ENCODE measurements at regions not wholly inside any gene's neighbourhood (a gene's known extent, or its start where the extent isn't known, plus 50 kb on each side); places are given as distances from the start of the nearest gene placed in this dataset.
A peak's percentile ranks its signal among the peaks of the same experiment; 100 is the strongest.

DNA sequence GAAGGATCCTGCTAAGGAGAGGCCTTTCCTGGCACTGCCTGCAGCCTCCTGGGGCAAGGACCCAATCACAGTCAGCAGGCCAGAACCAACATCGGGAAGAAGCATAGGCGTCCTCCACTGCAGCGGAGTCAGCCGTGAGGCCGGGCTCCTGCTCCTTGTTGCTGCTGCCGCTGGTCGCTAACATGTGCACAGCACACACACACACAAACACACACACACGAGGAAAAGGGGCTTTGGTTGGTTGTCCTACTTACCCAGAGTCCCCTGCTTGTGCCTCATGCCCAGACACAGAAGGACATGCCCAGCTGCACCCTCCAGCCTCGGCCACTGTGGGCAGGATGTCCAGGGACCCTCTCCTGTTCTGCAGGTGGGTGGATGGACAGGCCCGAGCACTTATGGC is 209.4 kb downstream of the GLI2 start:
- no peak overlapping the region for H2AFZ ChIP-seq (ENCODE audit: low read depth, low read length)
- no peaks in the 10 kb centered on the region for H3K27me3 ChIP-seq (ENCODE audit: insufficient read depth, low read length)
- H3K4me1 ChIP-seq (ENCODE audit: insufficient read depth, low read length), result peaks cover 43% of the 10 kb centered on the region
- H3K4me1 Mint-ChIP-seq (ENCODE audit: low read depth, unreplicated experiment), result peaks cover 53% of the 10 kb centered on the region
- TF ChIP-seq EZH2 (IDR thresholded peaks at IDR 0.05; ENCODE audit: insufficient read depth, low read length) (no peak), CTCF (IDR thresholded peaks at IDR 0.05; ENCODE audit: insufficient read depth, low read depth, low read length) (no peak)
- no peak overlapping the region for H3K27ac Mint-ChIP-seq (ENCODE audit: unreplicated experiment)
- no peaks in the 10 kb centered on the region for H3K9me3 ChIP-seq (ENCODE audit: insufficient read depth, low read depth, low read length)
- H3K9me3 Mint-ChIP-seq (ENCODE audit: unreplicated experiment), result no peaks in the 10 kb centered on the region
- H3K79me2 ChIP-seq (ENCODE audit: insufficient read depth, low read length), result peaks cover 84% of the 10 kb centered on the region
- no peak overlapping the region for H3K9ac ChIP-seq (ENCODE audit: low read length)
- H4K20me1 ChIP-seq (ENCODE audit: insufficient read depth, low read length), result peaks cover 31% of the 10 kb centered on the region
- no peaks in the 10 kb centered on the region for H3K27me3 Mint-ChIP-seq (ENCODE audit: low read depth, unreplicated experiment)
- DNase-seq (ENCODE audit: low read depth) (no peak), FAIRE-seq (no peak)
- H3K4me3 ChIP-seq (ENCODE audit: insufficient read depth, low read depth, low read length), result no peak overlapping the region
- H3K4me3 Mint-ChIP-seq (ENCODE audit: unreplicated experiment), result no peak overlapping the region
- H3K27ac ChIP-seq (ENCODE audit: low read depth, low read length), result no peak overlapping the region
- H3K36me3 ChIP-seq (ENCODE audit: insufficient read depth, low read length), result no peaks in the 10 kb centered on the region
- H3K4me2 ChIP-seq (ENCODE audit: low read length), result no peak overlapping the region
- peaks cover 24% of the 10 kb centered on the region for H3K36me3 Mint-ChIP-seq (ENCODE audit: low read depth, unreplicated experiment)

DNA sequence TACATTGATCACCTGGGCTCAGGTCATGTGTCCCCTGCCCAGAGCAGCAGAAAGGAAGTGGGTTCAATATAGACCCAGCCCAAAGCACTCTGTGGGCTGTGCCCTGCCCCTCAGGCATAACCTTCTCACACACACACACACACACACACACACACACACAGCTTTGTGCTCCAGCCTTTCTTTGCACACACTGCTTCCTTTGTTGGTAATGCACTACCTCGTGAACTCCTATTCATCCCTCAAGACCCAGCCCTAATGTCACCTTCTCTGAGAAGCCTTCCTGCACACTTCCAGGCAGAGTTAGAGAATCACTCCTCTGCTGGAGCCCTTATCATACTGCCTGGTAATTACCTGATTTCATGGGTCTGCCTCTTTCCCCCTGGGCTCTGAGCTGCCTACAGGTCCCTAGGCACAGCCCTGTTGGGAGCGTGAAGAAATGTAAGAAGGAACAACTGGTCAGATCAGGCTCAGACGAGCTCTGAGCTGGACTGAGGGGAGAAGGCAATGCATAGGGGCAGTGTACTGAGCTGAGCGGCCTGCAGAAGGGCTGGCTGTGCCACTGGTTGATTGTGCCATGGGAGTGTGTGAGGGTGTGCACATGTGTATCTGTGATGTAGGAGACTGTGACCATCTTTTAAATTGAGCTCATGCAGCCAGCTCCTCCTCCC is 210.3 kb downstream of the GLI2 start:
- Histone ChIP-seq H3K27me3 (ENCODE audit: insufficient read depth, low read length) (no peaks in the 10 kb centered on the region), H2AFZ (ENCODE audit: low read depth, low read length) (no peak overlapping the region), H3K79me2 (ENCODE audit: insufficient read depth, low read length) (peaks cover 85% of the 10 kb centered on the region), H3K9ac (ENCODE audit: low read length) (no peak overlapping the region), H3K27ac (ENCODE audit: low read depth, low read length) (no peak overlapping the region), H3K4me3 (ENCODE audit: insufficient read depth, low read depth, low read length) (no peak overlapping the region), H3K4me2 (ENCODE audit: low read length) (no peak overlapping the region), H3K36me3 (ENCODE audit: insufficient read depth, low read length) (no peaks in the 10 kb centered on the region), H3K4me1 (ENCODE audit: insufficient read depth, low read length) (peaks cover 36% of the 10 kb centered on the region), H3K9me3 (ENCODE audit: insufficient read depth, low read depth, low read length) (no peaks in the 10 kb centered on the region), H4K20me1 (ENCODE audit: insufficient read depth, low read length) (peaks cover 40% of the 10 kb centered on the region)
- no peaks in the 10 kb centered on the region for H3K27me3 Mint-ChIP-seq (ENCODE audit: low read depth, unreplicated experiment)
- no peak for FAIRE-seq
- H3K27ac Mint-ChIP-seq (ENCODE audit: unreplicated experiment), result peak overlapping the region; percentile 72
- H3K4me1 Mint-ChIP-seq (ENCODE audit: low read depth, unreplicated experiment), result peaks cover 54% of the 10 kb centered on the region
- no peaks in the 10 kb centered on the region for H3K9me3 Mint-ChIP-seq (ENCODE audit: unreplicated experiment)
- TF ChIP-seq CTCF (IDR thresholded peaks at IDR 0.05; ENCODE audit: insufficient read depth, low read depth, low read length) (no peak), EZH2 (IDR thresholded peaks at IDR 0.05; ENCODE audit: insufficient read depth, low read length) (no peak)
- DNase-seq (ENCODE audit: low read depth), result no peak
- H3K36me3 Mint-ChIP-seq (ENCODE audit: low read depth, unreplicated experiment), result peaks cover 32% of the 10 kb centered on the region
- no peak overlapping the region for H3K4me3 Mint-ChIP-seq (ENCODE audit: unreplicated experiment)

GRCh38 chr2:120947327-120947726 is 211.7 kb downstream of the GLI2 start:
- H3K4me2 ChIP-seq (ENCODE audit: low read length), result no peak overlapping the region
- H4K20me1 ChIP-seq (ENCODE audit: insufficient read depth, low read length), result peaks cover 53% of the 10 kb centered on the region
- TF ChIP-seq CTCF (IDR thresholded peaks at IDR 0.05; ENCODE audit: insufficient read depth, low read depth, low read length) (no peak), EZH2 (IDR thresholded peaks at IDR 0.05; ENCODE audit: insufficient read depth, low read length) (no peak)
- no peak overlapping the region for H3K4me3 Mint-ChIP-seq (ENCODE audit: unreplicated experiment)
- H3K79me2 ChIP-seq (ENCODE audit: insufficient read depth, low read length), result peaks cover 75% of the 10 kb centered on the region
- no peaks in the 10 kb centered on the region for H3K27me3 ChIP-seq (ENCODE audit: insufficient read depth, low read length)
- H3K9ac ChIP-seq (ENCODE audit: low read length), result no peak overlapping the region
- H3K36me3 Mint-ChIP-seq (ENCODE audit: low read depth, unreplicated experiment), result peaks cover 35% of the 10 kb centered on the region
- no peak overlapping the region for H3K27ac ChIP-seq (ENCODE audit: low read depth, low read length)
- H3K9me3 ChIP-seq (ENCODE audit: insufficient read depth, low read depth, low read length), result no peaks in the 10 kb centered on the region
- no peaks in the 10 kb centered on the region for H3K27me3 Mint-ChIP-seq (ENCODE audit: low read depth, unreplicated experiment)
- peaks cover 58% of the 10 kb centered on the region for H3K4me1 Mint-ChIP-seq (ENCODE audit: low read depth, unreplicated experiment)
- H3K9me3 Mint-ChIP-seq (ENCODE audit: unreplicated experiment), result no peaks in the 10 kb centered on the region
- no peak overlapping the region for H2AFZ ChIP-seq (ENCODE audit: low read depth, low read length)
- H3K4me1 ChIP-seq (ENCODE audit: insufficient read depth, low read length), result peaks cover 40% of the 10 kb centered on the region
- no peaks in the 10 kb centered on the region for H3K36me3 ChIP-seq (ENCODE audit: insufficient read depth, low read length)
- FAIRE-seq (no peak), DNase-seq (ENCODE audit: low read depth) (no peak)
- H3K27ac Mint-ChIP-seq (ENCODE audit: unreplicated experiment), result no peak overlapping the region
- no peak overlapping the region for H3K4me3 ChIP-seq (ENCODE audit: insufficient read depth, low read depth, low read length)
